Left kidney (tissue), 1 donor: ENCODE measurements at regions not wholly inside any gene's neighbourhood (a gene's known extent, or its start where the extent isn't known, plus 50 kb on each side); places are given as distances from the start of the nearest gene placed in this dataset.
A peak's percentile ranks its signal among the peaks of the same experiment; 100 is the strongest.

ENCODE experiments used
- DNase-seq: peaks from one replicate; pipeline ENCODE4 v3.0.0-alpha.2; 2013

DNA sequence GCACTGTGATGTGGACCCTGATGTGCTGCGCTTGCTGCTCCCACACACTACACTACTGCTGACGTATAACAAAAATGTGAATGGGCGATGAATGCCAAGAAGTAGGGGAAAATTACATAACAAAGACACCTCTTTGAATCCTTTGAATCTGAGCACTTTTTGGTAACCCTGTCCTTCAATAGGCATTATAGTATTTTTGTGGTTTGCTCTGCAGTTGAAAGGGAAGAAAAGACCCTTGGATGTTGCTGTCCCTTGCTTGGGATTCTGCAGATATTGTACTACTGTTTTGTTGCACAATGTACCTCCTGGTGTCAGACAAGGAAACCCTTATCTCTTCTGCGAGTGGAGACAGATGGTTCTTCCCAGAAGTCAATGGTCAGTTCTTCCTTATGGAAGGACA lies 124.8 kb upstream of the UBE3A start:
- DNase-seq, result no peak

DNA sequence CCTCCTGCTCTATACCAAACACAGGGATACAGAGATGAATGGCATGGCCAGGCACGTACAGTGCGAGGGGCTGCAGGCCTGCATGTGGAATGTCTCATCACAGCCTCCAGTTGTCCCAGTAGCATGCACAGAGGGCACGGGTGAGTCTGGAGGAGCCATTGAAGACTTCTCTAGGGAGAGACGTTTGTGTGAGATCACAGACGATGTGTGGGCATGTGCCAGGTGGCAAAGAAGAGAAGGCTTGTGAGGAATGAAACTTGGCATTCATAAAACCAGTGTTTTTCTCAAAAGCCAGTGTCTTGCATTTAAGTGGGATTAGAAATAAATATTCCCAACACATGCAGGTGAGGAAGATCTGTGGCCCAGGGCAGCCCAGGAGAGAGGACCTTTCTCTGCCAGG lies 119.1 kb upstream of the UBE3A start:
- DNase-seq, result no peak

DNA sequence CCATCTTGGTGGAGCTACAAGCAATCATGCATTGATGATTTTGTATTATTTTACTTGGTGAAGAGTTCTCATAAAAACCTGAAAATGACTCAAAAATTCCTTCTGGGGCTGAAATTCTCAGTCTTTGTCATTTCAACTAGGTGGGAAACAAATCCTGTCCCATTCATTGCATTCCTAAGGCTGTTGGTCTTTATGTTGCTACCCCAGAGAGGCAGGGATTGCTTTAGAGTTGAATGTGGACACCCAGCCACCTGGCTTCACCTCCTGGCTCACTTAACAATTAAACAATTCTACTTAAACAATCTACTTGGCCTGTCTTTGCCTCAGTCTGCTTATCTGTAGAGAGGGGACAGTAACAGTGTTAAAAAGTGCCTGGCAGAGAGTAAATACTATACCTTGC lies 117.3 kb upstream of the UBE3A start:
- DNase-seq, result no peak

DNA sequence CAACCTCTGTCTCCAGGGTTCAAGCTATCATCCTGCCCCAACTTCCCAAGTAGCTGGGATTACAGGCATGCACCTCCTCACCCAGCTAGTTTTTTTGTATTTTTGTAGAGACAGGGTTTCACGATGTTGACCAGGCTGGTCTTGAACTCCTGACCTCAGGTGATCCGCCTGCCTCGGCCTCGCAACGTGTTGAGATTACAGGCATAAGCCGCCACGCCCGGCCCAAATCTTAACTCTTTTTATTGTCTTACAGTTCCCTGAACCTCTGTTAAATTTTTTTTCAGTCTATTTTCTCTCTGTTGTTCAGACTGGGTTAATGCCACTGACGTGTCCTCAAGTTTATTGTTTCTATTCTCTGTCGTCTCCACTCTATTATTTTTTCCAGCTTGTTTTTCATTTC lies 115.8 kb upstream of the UBE3A start:
- no peak for DNase-seq

DNA sequence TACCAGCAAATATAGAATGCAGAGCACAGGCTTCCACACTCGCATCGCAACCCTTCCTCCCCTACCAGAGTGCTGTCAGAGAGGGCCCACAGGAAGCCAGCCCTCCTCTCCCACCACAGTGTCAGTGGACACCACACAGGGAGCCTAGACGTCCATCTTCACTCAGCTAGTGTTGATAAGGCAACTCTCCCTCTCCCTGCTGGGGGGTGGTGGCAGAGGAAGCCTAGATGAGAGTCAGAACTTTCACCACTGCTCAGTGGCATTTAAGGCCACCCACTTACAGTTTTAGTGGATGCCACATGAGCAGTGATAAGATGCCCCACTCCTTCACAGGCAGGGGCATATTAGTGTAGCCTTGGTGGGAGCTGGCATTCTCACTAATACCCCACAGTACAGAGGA lies 109.8 kb upstream of the UBE3A start:
- DNase-seq, result no peak

DNA sequence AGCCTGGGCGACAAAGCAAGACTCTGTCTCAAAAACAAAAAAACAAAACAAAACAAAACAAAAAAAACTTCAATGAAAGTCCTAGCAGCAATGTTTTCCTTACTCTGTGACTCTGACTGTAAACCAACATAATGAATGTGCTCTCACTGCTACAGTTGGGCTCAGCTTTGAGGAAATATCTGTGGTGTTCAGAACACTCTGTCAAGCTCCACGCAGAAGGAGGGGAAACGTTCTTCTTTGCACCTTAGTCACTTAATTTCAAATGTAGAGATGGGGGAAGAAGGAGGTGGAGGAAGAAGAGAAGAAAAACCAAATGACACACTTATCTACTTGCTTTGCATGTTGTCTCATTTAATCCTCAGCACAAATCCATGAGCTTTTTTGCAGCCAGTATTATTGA lies 107.1 kb upstream of the UBE3A start:
- DNase-seq, result no peak

DNA sequence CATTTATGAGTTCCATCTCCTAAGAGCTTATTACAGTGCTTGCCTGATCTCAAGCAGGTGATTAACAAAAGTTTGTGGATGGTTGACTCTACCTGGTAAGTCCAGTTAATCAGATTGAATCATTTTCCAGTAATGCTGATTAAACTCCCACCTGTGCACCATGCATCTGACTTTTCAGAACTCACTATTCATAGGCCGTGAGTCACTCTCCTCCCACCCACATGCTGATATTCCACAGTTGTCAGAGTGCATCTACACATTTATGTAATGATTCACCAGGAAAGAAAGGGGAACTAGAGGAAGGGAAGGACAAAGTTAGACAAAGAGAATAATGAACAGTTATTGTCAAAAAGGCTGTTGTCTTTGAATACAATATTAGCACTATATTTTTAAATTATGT lies 106.2 kb upstream of the UBE3A start:
- no peak for DNase-seq

DNA sequence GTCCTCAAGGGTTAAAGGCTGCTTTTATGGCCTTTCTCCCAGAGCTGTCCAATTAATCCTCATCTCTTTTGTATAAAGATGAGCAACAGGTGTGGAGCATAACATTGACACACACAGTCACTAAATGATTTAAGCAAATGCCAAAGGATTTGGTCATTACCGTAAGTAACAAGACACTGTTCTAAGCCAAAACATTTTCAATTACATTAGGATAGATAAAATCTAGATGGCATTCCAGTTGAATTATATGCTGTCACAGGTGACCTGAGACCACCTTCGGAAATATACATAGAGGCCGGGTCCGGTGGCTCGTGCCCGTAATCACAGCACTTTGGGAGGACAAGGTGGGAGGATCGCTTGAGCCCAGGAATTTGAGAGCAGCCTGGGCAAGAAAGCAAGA lies 105.3 kb upstream of the UBE3A start:
- DNase-seq, result no peak

DNA sequence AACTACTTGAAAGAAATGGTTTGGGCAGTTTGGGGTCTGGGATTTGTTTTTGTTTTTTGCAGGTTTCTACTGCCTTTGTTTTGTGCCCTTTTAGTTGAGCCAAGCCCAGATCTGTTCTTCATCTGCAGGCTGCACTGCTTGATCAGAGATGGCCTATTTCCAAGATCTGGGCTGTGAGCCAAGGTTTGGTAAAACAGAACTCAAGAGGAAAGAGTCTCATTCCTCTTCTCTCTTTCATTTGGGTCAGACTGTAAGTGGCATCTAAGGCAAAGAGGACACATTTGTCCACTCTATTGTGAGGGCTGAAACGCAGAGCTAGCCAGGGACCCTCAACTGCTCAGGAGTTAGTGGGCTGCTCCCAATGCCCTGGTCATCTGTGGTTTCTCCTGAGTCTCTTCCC lies 104.4 kb upstream of the UBE3A start:
- DNase-seq, result peak; percentile 28

DNA sequence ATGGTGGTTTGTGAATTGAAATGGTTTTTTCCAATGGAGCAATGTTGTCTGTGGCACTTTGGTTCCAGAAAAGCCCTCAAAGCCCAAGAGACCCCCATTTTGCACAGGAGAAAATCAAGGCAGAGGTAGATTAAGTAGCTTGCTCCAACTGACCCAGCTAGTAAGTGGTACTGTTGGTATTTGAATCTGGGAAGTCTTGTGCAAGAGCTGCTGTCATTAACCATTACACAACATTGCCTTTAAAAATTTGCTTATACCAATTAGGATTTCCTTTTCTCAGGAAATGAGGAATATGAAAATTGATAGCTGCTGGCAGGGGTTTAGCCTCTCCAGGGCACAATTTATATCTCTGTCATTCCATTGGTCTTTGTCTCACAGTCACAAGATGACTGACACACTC lies 102.4 kb upstream of the UBE3A start:
- DNase-seq, result no peak

DNA sequence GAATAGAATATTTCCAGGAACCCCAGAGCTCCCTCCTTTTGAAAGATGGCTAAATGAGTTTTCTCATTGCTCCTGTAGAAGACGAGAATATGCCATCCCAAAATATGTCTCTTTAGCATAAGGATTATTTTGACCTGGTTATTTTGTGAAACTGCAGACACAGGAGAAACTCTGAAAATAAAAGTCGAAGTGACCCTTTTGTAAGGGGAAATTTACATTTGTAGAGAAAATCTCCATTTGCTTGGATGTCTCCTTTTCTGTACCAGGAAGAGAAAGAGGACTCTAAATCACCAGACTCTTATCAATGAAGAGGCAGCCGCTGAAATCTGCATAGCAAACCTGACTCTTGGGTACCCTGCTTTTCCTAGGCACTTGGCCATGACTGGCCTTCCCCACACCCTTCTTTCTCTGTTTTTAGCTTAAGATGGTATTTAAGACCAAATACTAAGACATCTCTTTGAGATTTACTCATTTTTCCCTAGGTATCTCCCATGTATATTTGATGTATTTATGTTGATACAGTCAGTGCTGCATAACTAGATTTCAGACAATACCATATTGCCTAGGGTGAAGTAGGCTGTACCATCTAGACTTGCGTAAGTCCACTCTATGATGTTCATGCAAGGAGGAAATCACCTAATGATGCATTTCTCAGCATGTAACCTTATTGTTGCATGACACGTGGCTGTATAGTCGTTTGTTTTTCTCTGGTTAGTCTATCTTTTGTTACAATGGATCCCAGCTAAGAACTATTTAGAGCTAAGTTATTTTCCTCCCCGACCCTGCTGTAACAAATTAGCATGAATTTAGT lies 98.2 kb upstream of the UBE3A start:
- DNase-seq, result no peak

DNA sequence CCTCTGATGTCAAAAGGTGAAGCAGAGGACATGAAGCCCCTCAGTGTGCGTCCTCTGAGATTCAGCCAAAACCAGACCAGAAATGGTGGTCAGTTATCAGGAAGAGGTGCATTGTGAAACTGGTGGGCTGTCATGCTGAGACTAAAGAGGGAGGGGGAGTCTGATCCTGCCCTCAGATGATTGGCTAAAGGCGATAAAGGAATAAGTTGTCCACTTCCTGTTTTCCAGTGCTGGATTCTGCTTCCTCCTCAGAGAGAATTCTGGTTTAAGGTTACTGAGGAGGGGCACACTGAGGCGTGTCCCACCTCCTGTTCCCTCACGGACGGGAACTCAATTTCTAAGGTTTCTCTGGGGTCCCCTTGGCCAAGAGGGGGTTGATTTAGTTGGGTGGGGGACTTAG lies 97.0 kb upstream of the UBE3A start:
- no peak for DNase-seq

DNA sequence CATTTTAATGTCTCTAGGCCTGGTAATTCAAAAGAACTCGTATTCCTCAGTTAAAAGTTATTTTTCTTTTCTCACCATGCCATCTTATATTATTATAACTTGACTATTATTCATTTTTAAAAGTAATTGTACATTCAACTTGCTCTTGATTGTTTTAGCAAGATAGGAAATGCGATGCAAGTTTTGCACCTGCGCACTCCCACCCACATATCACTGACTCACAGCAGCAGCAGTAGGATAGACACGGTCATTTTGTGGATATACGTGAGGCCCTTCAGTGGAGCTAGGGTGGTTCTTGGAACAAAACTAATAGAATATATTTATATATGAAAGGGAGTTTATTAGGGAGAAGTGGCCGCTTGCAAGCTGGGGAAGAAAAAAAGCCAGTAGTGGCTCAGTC lies 95.5 kb upstream of the UBE3A start:
- no peak for DNase-seq

DNA sequence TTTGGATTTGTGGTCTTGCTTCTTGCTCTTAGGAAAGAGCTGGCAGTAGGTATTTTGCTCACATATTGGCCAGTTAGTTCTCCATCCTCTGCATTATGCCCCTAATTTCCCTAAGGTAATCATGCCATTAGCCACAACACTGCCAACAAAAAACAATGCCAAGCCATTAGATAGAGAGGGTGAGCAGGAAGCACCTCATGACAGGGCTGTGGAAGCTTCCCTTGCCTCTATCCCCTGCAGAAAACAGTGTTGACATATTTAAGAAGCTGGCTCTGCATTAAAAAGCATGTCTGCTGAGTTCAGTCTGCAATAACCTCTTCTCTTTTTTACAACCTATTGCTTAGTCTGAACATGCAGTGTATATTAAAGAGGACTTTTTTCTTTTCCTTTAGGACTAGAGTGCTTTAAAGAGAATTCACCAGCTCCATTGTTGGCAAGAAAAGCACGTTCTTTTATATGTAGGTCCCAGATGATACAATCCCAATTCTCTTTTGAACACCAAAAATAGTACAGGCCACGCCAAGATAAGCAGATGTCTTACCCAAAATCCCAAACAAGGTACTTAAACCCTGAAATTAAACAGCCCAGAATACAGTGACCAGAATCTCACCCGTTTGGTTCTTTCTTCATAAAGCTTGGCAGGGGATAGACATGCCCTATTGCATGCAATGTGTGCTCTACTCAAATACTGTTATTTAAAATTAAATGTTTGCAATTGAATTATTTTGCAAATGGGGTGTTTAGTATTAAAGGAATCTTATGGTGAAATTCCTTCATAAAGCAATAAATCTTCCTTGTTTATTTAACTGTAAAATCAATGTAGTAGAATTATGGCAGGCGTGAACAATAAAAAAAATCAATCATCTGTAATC lies 93.7 kb upstream of the UBE3A start:
- DNase-seq, result no peak

DNA sequence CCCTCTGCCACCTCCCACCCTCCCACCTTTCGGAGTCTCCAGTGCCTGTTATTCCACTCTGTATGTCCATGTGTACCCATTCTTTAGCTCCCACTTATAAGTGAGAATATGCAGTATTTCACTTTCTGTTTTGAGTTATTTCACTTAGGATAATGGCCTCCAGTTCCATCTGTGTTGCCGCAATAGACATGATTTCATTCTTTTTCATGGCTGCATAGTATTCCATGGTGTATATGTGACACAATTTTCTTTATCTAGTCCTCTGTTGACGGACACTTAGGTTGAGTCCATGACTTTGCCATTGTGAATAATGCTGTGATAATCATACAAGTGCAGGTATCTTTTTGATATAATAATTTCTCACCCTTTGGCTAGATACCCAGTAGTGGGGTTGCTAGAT lies 91.0 kb upstream of the UBE3A start:
- no peak for DNase-seq

DNA sequence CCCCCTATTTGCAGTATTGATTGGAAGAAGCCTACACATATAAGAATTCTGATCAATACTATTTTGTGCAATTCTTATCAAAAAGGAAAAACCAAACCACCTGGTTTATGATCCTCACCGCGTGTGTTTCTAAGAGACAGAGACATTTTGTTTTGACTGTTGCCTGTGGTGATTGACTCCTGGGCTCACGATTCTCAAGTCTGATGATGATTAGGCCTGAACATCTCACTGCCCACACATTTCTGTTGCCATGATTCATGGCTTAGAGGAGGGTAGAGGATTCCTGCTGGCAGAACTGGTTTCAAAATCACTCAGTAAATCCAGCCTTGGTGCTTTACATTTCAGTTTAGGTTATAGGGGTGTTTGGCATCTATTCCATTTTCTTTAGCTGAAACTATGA lies 88.3 kb upstream of the UBE3A start:
- no peak for DNase-seq

DNA sequence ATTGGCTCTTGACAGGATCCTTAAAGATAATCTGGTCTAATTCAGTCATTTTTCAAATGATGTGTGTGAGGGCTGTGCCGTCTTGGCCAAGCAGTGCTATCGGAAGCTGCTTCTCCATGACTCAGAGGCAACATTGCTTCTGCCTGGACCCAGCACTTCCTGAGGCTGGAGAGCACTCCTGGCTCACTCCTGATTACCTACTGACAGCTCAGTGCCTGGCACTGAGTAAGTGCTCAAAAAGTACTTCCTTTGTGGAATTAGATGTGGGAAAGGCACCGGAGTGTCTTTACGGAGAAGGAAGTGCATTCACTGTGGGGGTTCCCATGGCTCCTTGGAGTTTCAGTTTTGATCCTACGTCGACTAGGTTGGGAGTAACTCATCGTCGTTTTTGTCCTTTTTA lies 86.9 kb upstream of the UBE3A start:
- DNase-seq, result no peak

DNA sequence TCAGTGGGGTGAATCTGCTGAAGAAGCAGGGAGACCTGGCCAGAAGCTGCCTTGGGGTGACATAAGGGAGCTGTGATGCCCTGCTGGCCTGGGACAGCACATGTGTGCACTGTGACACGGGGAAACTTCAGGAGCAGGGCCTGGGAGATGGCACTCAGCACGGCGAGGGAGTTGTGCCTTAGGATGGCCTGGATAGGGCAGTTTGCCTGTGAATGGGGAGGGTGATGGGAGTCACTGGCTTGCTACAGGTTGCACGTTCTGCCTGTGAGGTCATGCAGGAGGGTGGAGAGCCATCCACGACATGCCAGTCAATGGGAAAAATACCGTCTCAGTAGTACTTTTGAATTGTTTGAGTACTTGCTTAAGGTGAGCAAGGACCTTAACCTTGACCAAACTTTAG lies 76.8 kb upstream of the UBE3A start:
- no peak for DNase-seq

DNA sequence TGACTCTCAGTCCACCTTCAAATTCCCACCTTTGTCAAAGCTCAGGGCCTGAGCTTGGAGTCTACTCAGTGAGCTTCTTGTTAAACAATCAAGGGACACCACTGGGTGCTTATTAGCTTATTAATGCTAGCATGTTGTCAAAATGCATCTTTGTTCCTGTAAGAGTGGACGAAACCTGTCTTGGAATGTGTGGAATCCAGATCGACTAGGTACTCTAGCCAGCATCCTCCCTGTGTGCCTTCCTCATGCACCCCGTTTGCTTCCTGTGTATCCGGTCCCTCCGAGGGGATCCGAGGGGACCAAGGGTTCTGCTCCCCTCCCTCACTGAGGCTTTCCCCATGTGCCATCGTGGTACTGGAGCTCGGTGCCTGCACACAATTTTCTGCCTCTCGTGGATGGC lies 75.7 kb upstream of the UBE3A start:
- DNase-seq, result no peak

DNA sequence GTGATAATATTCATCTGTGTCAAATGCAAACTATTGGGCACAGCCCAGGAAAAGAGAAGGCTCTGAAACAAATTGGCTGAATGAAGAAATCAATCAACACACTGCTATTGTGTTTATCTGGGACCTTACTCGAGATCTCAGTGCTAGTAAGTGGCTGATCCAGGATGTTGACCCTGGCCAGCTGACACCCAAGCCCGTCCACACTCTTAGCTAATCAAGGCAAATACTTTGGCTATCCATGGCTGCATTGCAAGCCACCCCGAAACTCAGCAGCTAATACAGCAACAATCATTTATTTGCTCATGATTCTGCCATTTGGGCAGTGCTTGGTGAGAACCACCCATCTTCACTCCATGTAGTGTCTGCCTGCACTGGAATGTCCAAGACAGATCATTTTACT lies 74.1 kb upstream of the UBE3A start:
- no peak for DNase-seq

DNA sequence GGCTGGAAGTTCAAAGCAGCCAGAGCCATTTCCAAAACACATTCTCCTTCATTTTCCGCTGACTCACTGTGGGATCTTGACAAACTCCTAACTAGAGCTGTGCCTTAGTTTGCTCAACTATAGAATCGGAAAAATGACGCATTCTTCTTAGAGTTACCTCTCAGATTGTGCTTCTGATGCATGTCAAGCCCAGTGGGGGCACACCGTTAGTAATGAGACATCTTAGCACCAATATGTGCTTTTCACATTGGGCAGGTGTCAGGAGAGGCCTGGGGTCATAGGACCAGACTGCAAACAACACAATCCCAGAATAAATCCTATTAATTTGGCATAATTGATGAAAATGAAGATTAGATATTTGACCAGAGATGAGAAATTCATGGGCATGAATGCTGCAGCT lies 71.3 kb upstream of the UBE3A start:
- no peak for DNase-seq

DNA sequence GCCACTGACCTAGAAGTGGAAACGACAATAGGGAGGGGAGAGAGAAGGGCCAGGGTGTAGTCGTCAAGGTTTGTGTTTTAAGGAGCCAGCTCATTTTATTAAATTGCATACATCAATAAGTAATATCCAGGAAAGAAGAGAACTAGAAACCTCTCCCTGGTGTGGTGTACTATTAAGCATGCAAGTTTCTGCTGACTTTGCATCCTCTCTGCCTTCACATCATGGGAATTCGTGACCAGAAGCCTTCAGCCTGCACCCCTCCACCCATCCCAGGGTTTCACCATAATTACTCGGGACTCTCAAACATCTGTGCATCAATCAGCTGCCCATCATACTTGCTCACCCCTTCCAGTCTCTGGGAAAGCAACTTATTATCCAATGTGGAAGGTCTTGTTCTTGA lies 70.9 kb upstream of the UBE3A start:
- no peak for DNase-seq

DNA sequence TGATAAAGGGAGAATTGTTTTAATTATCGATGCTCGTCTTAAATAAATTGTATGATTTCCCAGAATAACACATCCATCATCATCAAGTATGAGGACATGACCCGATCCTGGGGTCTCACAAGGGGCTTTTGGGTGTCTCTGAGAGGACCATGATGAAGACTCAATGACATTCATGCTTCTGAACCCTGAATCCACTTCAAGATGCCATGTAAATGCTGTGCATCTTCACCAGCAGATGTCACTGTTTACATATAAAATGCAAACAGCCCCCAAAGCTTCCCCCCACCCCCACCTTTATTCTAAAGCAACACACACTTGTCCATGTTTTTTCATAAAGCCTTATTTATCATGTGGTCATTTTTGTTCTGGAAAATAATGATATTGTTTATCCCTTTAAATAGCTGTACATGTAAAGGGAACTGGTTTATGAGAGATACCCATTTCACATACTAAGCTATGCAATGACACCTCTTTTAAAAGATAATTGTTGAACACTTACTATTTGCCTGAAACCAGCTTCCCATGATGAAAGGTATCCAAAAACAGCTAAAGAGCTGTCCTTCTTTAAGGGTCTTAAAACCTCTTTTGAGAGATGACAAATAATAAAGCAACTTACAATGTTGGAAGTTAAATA lies 69.7 kb upstream of the UBE3A start:
- peak; percentile 12 for DNase-seq
